Brain microvascular endothelial cell (primary cell): ENCODE measurements at regions not wholly inside any gene's neighbourhood (a gene's known extent, or its start where the extent isn't known, plus 50 kb on each side); places are given as distances from the start of the nearest gene placed in this dataset.

ENCODE experiments used
- DNase-seq: peaks from one replicate; pipeline ENCODE4 v3.0.0-alpha.2; 2020
- H3K27ac ChIP-seq: fragments of 250-450 bp; sonication (Bioruptor Pico); 2 replicates; pipeline ENCODE4 v1.5.1; 2020; ENCODE audit warnings: mild to moderate bottlenecking, moderate library complexity
- H3K27me3 ChIP-seq: fragments of 250-450 bp; sonication (Bioruptor Pico); replicated peaks from 2 replicates; pipeline ENCODE4 v1.5.1; 2020; ENCODE audit warnings: mild to moderate bottlenecking
- H3K36me3 ChIP-seq: fragments of 250-450 bp; sonication (Bioruptor Pico); replicated peaks from 2 replicates; pipeline ENCODE4 v1.5.1; 2020; ENCODE audit warnings: mild to moderate bottlenecking
- H3K4me3 ChIP-seq: 2 replicates; pipeline ENCODE4 v1.5.1; 2011; ENCODE audit warnings: low read depth, mild to moderate bottlenecking, control low read depth, low read length, moderate library complexity
- in situ Hi-C: cut with HindIII; loops from 2 replicates; pipeline ENCODE4 v1.10.0; 2017; ENCODE audit warnings: low sequenced_read_pairs, low pct_ligation_motif_present
- TF ChIP-seq, protein P1 (sequence below): IDR thresholded peaks from 2 replicates; pipeline ENCODE4 v1.5.1; 2011; ENCODE audit warnings: low read depth, mild to moderate bottlenecking, moderate library complexity, low read length, control low read depth, inconsistent platforms; ENCODE audit errors: missing control alignments

DNA sequence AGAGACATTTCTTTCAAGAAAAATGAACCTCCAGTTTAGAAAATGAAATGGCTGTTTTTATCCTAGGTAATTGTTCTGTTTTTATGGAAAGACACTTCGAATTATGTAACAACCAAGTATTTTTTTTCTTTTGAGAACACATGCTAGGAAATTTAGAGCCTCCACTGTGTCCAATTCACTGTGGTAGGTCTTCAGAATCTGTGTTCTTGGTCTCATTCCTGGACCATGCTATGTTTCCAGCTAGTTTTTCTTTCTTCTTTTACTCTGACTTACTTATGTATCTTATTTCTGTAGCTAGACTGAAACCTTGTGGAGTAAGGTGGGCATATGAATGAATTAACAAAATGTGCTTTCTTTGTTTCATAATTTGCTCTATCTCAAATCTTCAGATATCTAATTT is 391.7 kb upstream of the KLHL29 start:
- TF ChIP-seq, protein P1, sequence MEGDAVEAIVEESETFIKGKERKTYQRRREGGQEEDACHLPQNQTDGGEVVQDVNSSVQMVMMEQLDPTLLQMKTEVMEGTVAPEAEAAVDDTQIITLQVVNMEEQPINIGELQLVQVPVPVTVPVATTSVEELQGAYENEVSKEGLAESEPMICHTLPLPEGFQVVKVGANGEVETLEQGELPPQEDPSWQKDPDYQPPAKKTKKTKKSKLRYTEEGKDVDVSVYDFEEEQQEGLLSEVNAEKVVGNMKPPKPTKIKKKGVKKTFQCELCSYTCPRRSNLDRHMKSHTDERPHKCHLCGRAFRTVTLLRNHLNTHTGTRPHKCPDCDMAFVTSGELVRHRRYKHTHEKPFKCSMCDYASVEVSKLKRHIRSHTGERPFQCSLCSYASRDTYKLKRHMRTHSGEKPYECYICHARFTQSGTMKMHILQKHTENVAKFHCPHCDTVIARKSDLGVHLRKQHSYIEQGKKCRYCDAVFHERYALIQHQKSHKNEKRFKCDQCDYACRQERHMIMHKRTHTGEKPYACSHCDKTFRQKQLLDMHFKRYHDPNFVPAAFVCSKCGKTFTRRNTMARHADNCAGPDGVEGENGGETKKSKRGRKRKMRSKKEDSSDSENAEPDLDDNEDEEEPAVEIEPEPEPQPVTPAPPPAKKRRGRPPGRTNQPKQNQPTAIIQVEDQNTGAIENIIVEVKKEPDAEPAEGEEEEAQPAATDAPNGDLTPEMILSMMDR: no peak
- no peak overlapping the region for H3K27ac ChIP-seq
- H3K4me3 ChIP-seq: no peak overlapping the region
- no peak for DNase-seq
- in situ Hi-C loops: no loop called here
- no peaks in the 10 kb centered on the region for H3K36me3 ChIP-seq
- no peaks in the 10 kb centered on the region for H3K27me3 ChIP-seq

DNA sequence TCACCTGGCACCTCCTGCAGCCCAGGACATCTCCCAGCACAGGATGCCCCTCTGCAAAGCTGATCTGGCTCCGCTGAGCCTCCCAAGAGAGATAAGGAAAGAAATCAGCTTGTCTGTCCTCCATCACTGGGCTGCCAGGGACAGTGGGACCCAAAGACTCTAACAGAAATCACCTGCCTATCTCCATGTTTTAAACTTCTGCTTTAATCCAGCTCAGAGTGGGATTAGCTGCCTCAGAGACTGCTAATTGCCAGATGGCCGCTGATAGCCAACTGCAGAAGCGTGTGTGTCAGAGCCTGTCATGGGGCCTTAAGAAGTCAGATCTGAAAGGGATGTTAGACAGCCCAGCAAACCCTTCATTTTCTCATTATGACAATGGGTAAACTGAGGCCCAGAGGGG is 389.4 kb upstream of the KLHL29 start:
- in situ Hi-C loops: no loop called here
- H3K36me3 ChIP-seq: no peaks in the 10 kb centered on the region

DNA sequence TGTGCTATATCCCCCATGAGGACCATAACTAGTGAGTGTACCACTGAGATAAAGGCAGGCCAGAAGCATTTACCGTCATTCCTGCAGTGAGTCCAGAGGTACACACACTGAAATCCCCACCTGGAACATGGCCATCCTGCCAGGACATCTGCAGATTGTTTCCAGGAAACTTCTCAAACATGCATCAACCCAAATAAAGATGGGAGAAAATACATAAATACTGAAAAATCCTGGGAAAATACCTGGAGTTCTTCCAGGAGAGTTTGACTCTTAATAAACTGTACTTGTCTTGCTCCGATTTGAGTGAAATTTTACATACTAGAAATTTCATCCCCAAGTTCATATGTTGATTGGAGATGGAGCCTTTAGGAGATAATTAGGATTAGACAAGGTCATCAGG is 388.1 kb upstream of the KLHL29 start:
- H3K4me3 ChIP-seq: no peak overlapping the region
- H3K27me3 ChIP-seq: no peaks in the 10 kb centered on the region
- no peak overlapping the region for H3K27ac ChIP-seq
- TF ChIP-seq, protein P1: no peak
- in situ Hi-C loops: no loop called here
- no peaks in the 10 kb centered on the region for H3K36me3 ChIP-seq
- DNase-seq: no peak

More for the DNA sequence above, 389.4 kb upstream of the KLHL29 start:
- H3K4me3 ChIP-seq: no peak overlapping the region
- TF ChIP-seq, protein P1: no peak
- no peak for DNase-seq
- no peak overlapping the region for H3K27ac ChIP-seq
- H3K27me3 ChIP-seq: no peaks in the 10 kb centered on the region

DNA sequence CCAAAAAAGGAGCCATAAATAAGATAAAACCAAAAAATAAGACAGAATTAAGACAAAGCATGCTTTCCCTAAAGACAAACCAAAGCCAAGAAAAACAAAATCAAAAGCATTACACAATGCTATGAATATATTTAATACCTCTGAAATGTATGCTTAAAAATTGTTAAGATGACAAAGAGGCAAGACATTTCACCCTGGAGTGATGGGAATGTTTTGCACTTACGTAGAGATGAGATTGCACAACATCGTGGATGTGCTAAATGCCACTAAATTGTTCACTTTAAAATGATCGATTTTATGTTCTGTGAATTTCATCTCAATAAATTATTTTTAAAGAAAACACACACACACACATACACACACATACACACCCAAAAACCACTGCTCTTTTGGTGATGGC is 386.6 kb upstream of the KLHL29 start:
- peak; percentile 3 for DNase-seq
- Histone ChIP-seq H3K27ac (no peak overlapping the region), H3K4me3 (no peak overlapping the region), H3K27me3 (no peaks in the 10 kb centered on the region), H3K36me3 (no peaks in the 10 kb centered on the region)
- in situ Hi-C loops: no loop called here
- TF ChIP-seq, protein P1: no peak

DNA sequence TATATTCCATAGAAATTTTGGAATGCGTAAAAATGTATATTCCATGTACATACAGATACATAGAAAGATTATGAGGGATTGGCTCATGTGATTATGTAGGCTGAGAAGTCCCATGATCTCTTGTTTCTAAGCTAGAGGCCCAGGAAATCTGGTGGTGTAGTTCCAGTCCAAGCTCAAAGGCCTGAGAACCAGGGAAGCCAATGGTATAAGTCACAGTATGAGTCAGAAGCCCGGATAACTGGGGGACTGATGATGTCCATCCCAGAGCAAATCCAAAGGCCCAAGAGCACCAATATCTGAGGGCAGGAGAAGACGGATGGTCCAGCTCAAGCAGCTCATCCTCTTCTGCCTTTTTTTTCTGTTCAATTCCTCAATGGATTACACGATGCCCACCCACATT is 385.0 kb upstream of the KLHL29 start:
- Histone ChIP-seq H3K36me3 (no peaks in the 10 kb centered on the region), H3K4me3 (no peak overlapping the region), H3K27ac (no peak overlapping the region), H3K27me3 (no peaks in the 10 kb centered on the region)
- TF ChIP-seq, protein P1: no peak
- peak; percentile 60 for DNase-seq
- in situ Hi-C loops: no loop called here

DNA sequence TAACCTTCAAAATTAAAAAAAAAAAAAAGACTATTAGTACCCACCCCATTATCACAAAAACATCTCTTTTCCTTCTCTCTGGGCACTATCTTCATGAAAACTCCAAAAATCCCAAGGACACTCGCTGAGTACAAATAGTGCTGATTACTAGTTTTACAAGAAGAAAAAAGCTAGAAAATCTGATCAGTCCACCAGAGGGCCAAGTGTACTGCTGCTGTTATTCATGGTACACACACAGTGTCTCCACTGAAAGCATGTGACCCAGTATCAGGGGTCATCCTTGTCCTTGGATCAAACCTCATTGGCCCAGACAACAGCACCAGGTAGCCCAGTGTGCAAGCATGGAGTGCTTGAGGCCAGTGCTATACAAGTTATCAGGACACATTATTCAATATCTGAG is 382.7 kb upstream of the KLHL29 start:
- in situ Hi-C loops: no loop called here
- no peak overlapping the region for H3K27ac ChIP-seq
- TF ChIP-seq, protein P1: no peak
- no peak for DNase-seq
- H3K27me3 ChIP-seq: no peaks in the 10 kb centered on the region
- H3K36me3 ChIP-seq: no peaks in the 10 kb centered on the region
- no peak overlapping the region for H3K4me3 ChIP-seq
